ENCODE measurements at regions not wholly inside any gene's neighbourhood (a gene's known extent, or its start where the extent isn't known, plus 50 kb on each side); places are given as distances from the start of the nearest gene placed in this dataset.
"Not testable (repeated sequence)": the region's sequence is repeated elsewhere in the genome, so short reads cannot be mapped to it uniquely, and the experiment has no call there.

GRCh38 chr4:31807036-31807435 is 1086.9 kb downstream of the PCDH7 start:
- Histone ChIP-seq H3K27ac (no peak overlapping the region), H3K79me2 (no peaks in the 10 kb centered on the region), H3K4me3 (no peak overlapping the region), H3K36me3 (replicated peaks; ENCODE audit: insufficient read depth, low read depth) (no peaks in the 10 kb centered on the region), H4K20me1 (ENCODE audit: insufficient read depth, poor library complexity, severe bottlenecking) (no peaks in the 10 kb centered on the region), H3K9me3 (ENCODE audit: low read depth) (no peaks in the 10 kb centered on the region), H3K9me2 (replicated peaks; ENCODE audit: insufficient read depth) (no peaks in the 10 kb centered on the region), H3K27me3 (no peaks in the 10 kb centered on the region), H3K4me2 (no peak overlapping the region), H2AFZ (no peak overlapping the region), H3K4me1 (ENCODE audit: insufficient read depth) (no peaks in the 10 kb centered on the region)
- no peak for DNase-seq (ENCODE audit: low spot score)
- TF ChIP-seq EZH2phosphoT487 (IDR thresholded peaks at IDR 0.05; ENCODE audit: low read depth, severe bottlenecking, unreplicated experiment) (no peak), EZH2 (IDR thresholded peaks at IDR 0.05; ENCODE audit: borderline replicate concordance) (no peak), CTCF (IDR thresholded peaks at IDR 0.05; ENCODE audit: poor library complexity) (no peak)
- 86% methylated on average over 2 of the region's 2 CpGs for WGBS (ENCODE audit: low lambda C conversion rate, missing lambda C conversion rate)

DNA sequence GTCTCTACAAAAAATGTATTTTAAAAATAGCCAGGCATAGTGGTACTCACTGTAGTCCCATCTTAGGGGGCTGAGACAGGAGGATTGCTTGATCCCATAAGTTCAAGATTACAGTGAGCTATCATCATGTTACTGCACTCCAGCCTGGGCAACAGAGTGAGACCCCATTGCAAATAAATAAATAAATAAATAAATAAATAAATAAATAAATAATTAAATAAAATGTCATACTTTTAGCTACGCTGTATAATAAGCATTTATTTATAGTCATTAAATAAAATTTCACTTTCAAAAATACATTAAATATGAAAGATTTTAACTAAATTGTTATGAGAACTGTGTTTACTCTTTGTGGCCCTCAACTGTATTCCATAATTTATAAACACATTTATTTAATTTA is 1124.2 kb downstream of the PCDH7 start:
- WGBS (ENCODE audit: low lambda C conversion rate, missing lambda C conversion rate) = 87% methylated on average over 1 of the region's 1 CpG
- H3K79me2 ChIP-seq = no peaks in the 10 kb centered on the region

DNA sequence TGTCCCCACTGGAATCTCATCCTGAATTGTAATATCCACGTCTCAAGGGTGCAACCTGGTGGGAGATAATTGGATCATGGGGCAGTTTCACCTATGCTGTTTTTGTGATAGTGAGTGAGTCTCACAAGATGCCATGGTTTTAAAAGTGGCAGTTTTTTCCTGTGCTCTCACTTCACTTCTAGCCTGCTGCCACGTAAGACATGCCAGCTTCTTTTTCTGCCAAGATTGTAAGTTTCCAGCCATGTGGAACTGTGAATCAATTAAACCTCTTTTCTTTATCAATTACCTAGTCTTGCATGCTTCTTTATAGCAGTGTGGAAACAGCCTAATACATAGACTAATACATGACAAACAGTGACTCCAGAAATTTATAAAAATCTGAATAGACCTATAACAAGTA is 1131.8 kb downstream of the PCDH7 start:
- 85% methylated on average over 2 of the region's 2 CpGs for WGBS (ENCODE audit: low lambda C conversion rate, missing lambda C conversion rate)
- no peak overlapping the region for H3K4me3 ChIP-seq
- no peaks in the 10 kb centered on the region for H3K4me1 ChIP-seq (ENCODE audit: insufficient read depth)
- H3K79me2 ChIP-seq = no peaks in the 10 kb centered on the region
- no peak overlapping the region for H3K27ac ChIP-seq
- H3K9me3 ChIP-seq (ENCODE audit: low read depth) = no peaks in the 10 kb centered on the region
- H3K27me3 ChIP-seq = no peaks in the 10 kb centered on the region
- H2AFZ ChIP-seq = no peak overlapping the region
- no peak overlapping the region for H3K4me2 ChIP-seq
- no peaks in the 10 kb centered on the region for H3K9me2 ChIP-seq (replicated peaks; ENCODE audit: insufficient read depth)
- TF ChIP-seq CTCF (IDR thresholded peaks at IDR 0.05; ENCODE audit: poor library complexity) (no peak), EZH2 (IDR thresholded peaks at IDR 0.05; ENCODE audit: borderline replicate concordance) (no peak), EZH2phosphoT487 (IDR thresholded peaks at IDR 0.05; ENCODE audit: low read depth, severe bottlenecking, unreplicated experiment) (no peak)
- DNase-seq (ENCODE audit: low spot score) = no peak
- no peaks in the 10 kb centered on the region for H3K36me3 ChIP-seq (replicated peaks; ENCODE audit: insufficient read depth, low read depth)
- H4K20me1 ChIP-seq (ENCODE audit: insufficient read depth, poor library complexity, severe bottlenecking) = no peaks in the 10 kb centered on the region

More for the DNA sequence above, 1124.2 kb downstream of the PCDH7 start:
- Histone ChIP-seq H4K20me1 (ENCODE audit: insufficient read depth, poor library complexity, severe bottlenecking) (no peaks in the 10 kb centered on the region), H3K27ac (no peak overlapping the region), H3K4me3 (no peak overlapping the region), H3K36me3 (replicated peaks; ENCODE audit: insufficient read depth, low read depth) (no peaks in the 10 kb centered on the region), H3K9me2 (replicated peaks; ENCODE audit: insufficient read depth) (no peaks in the 10 kb centered on the region), H3K4me2 (no peak overlapping the region), H2AFZ (no peak overlapping the region), H3K27me3 (no peaks in the 10 kb centered on the region), H3K4me1 (ENCODE audit: insufficient read depth) (no peaks in the 10 kb centered on the region), H3K9me3 (ENCODE audit: low read depth) (no peaks in the 10 kb centered on the region)
- TF ChIP-seq CTCF (IDR thresholded peaks at IDR 0.05; ENCODE audit: poor library complexity) (no peak), EZH2 (IDR thresholded peaks at IDR 0.05; ENCODE audit: borderline replicate concordance) (no peak), EZH2phosphoT487 (IDR thresholded peaks at IDR 0.05; ENCODE audit: low read depth, severe bottlenecking, unreplicated experiment) (no peak)
- no peak for DNase-seq (ENCODE audit: low spot score)

- H3K4me3 ChIP-seq = no peak overlapping the region
- no peaks in the 10 kb centered on the region for H3K27me3 ChIP-seq
- TF ChIP-seq EZH2phosphoT487 (IDR thresholded peaks at IDR 0.05; ENCODE audit: low read depth, severe bottlenecking, unreplicated experiment) (no peak), CTCF (IDR thresholded peaks at IDR 0.05; ENCODE audit: poor library complexity) (no peak), EZH2 (IDR thresholded peaks at IDR 0.05; ENCODE audit: borderline replicate concordance) (no peak)
- H3K4me1 ChIP-seq (ENCODE audit: insufficient read depth) = no peaks in the 10 kb centered on the region
- no peaks in the 10 kb centered on the region for H3K79me2 ChIP-seq
- no peak for DNase-seq (ENCODE audit: low spot score)
- no peak overlapping the region for H3K27ac ChIP-seq
- no peaks in the 10 kb centered on the region for H3K9me3 ChIP-seq (ENCODE audit: low read depth)
- WGBS (ENCODE audit: low lambda C conversion rate, missing lambda C conversion rate) = 83% methylated on average over 2 of the region's 2 CpGs
- no peak overlapping the region for H2AFZ ChIP-seq
- no peaks in the 10 kb centered on the region for H3K36me3 ChIP-seq (replicated peaks; ENCODE audit: insufficient read depth, low read depth)
- H3K9me2 ChIP-seq (replicated peaks; ENCODE audit: insufficient read depth) = no peaks in the 10 kb centered on the region
- no peaks in the 10 kb centered on the region for H4K20me1 ChIP-seq (ENCODE audit: insufficient read depth, poor library complexity, severe bottlenecking)
- no peak overlapping the region for H3K4me2 ChIP-seq
Measured at GRCh38 chr4:31877429-31877828, 1157.3 kb downstream of the PCDH7 start.

GRCh38 chr4:31880837-31881236 is 1160.7 kb downstream of the PCDH7 start:
- H3K9me3 ChIP-seq (ENCODE audit: low read depth); H3K4me2 ChIP-seq; H3K9me2 ChIP-seq (replicated peaks; ENCODE audit: insufficient read depth); H3K36me3 ChIP-seq (replicated peaks; ENCODE audit: insufficient read depth, low read depth); H2AFZ ChIP-seq; H4K20me1 ChIP-seq (ENCODE audit: insufficient read depth, poor library complexity, severe bottlenecking); H3K4me3 ChIP-seq; H3K27me3 ChIP-seq; DNase-seq (ENCODE audit: low spot score); H3K79me2 ChIP-seq; H3K4me1 ChIP-seq (ENCODE audit: insufficient read depth); H3K27ac ChIP-seq: not testable (repeated sequence)
- 91% methylated on average over 2 of the region's 2 CpGs for WGBS (ENCODE audit: low lambda C conversion rate, missing lambda C conversion rate)
